DOHH2 (cell line): ENCODE measurements at regions not wholly inside any gene's neighbourhood (a gene's known extent, or its start where the extent isn't known, plus 50 kb on each side); places are given as distances from the start of the nearest gene placed in this dataset.

Source experiments
- CTCF ChIP-seq: fragments of 200-600 bp; sonication (generic); IDR thresholded peaks from one replicate; pipeline ENCODE4 v1.5.1; 2014; ENCODE audit warnings: antibody characterized with exemption, mild to moderate bottlenecking, low read depth, low read length; ENCODE audit not compliant: poor library complexity, severe bottlenecking
- EZH2phosphoT487 ChIP-seq: fragments of 200-600 bp; sonication (generic); IDR thresholded peaks from 2 replicates; pipeline ENCODE4 v1.6.1; 2017; ENCODE audit warnings: borderline replicate concordance, mild to moderate bottlenecking, antibody characterized with exemption, low read length, moderate library complexity, mixed read lengths

- TF ChIP-seq CTCF, result no peak
- no peak for TF ChIP-seq EZH2phosphoT487
Measured at GRCh38 chrX:98057176-98057575, 1173.5 kb downstream of the RPA4 start.
